AG08396 (cell line): ENCODE measurements at regions not wholly inside any gene's neighbourhood (a gene's known extent, or its start where the extent isn't known, plus 50 kb on each side); places are given as distances from the start of the nearest gene placed in this dataset.

ENCODE experiments used
- DNase-seq: peaks from one replicate; pipeline ENCODE4 v3.0.0; 2012; ENCODE audit warnings: low spot score, mixed read lengths

- DNase-seq, result no peak
Measured at GRCh38 chr19:31601855-31602254, 252.6 kb upstream of the TSHZ3 start.

GRCh38 chr19:31602548-31602947, 253.3 kb upstream of the TSHZ3 start:
- no peak for DNase-seq

GRCh38 chr19:31604493-31605040, 255.3 kb upstream of the TSHZ3 start:
- no peak for DNase-seq

GRCh38 chr19:31610018-31610417, 260.8 kb upstream of the TSHZ3 start:
- DNase-seq, result no peak

GRCh38 chr19:31611046-31611877, 262.0 kb upstream of the TSHZ3 start:
- DNase-seq, result no peak

- DNase-seq, result no peak
Measured at GRCh38 chr19:31612873-31613272, 263.6 kb upstream of the TSHZ3 start.

GRCh38 chr19:31613683-31614219, 264.5 kb upstream of the TSHZ3 start:
- no peak for DNase-seq

GRCh38 chr19:31616031-31616430, 266.8 kb upstream of the TSHZ3 start:
- no peak for DNase-seq

- DNase-seq, result no peak
Measured at GRCh38 chr19:31617010-31617585, 267.9 kb upstream of the TSHZ3 start.

- DNase-seq, result no peak
Measured at GRCh38 chr19:31625056-31625455, 275.8 kb upstream of the TSHZ3 start.

GRCh38 chr19:31625575-31625974, 276.3 kb upstream of the TSHZ3 start:
- DNase-seq, result no peak

- no peak for DNase-seq
Measured at GRCh38 chr19:31626941-31627340, 277.7 kb upstream of the TSHZ3 start.

GRCh38 chr19:31627620-31628365, 278.6 kb upstream of the TSHZ3 start:
- DNase-seq, result no peak

GRCh38 chr19:31629579-31630363, 280.5 kb upstream of the TSHZ3 start:
- no peak for DNase-seq

GRCh38 chr19:31633014-31633413, 283.8 kb upstream of the TSHZ3 start:
- DNase-seq, result no peak

GRCh38 chr19:31639306-31639705, 290.1 kb upstream of the TSHZ3 start:
- no peak for DNase-seq

- DNase-seq, result no peak
Measured at GRCh38 chr19:31641591-31641990, 292.4 kb upstream of the TSHZ3 start.

- DNase-seq, result no peak
Measured at GRCh38 chr19:31648347-31648746, 299.1 kb upstream of the TSHZ3 start.

GRCh38 chr19:31656507-31656906, 307.3 kb upstream of the TSHZ3 start:
- no peak for DNase-seq

GRCh38 chr19:31658993-31659896, 310.0 kb upstream of the TSHZ3 start:
- no peak for DNase-seq

- no peak for DNase-seq
Measured at GRCh38 chr19:31659897-31660210, 310.6 kb upstream of the TSHZ3 start.
